Transverse colon (tissue), 4 donors: ENCODE measurements at regions not wholly inside any gene's neighbourhood (a gene's known extent, or its start where the extent isn't known, plus 50 kb on each side); places are given as distances from the start of the nearest gene placed in this dataset.

Experiments
- CTCF ChIP-seq, 5 experiments: fragments of 200-600 bp in 3 of 5; fragments of 450-650 bp in 2 of 5; sonication (generic) in 3 of 5; IDR thresholded peaks; 1 replicate in 2 of 5; 2 replicates in 3 of 5; pipeline ENCODE4 v1.5.1; 2016 to 2017; ENCODE audit warnings: antibody characterized with exemption in 5 of 5, inconsistent platforms in 3 of 5, mild to moderate bottlenecking in 2 of 5, moderate library complexity in 1 of 5
- POLR2AphosphoS5 ChIP-seq, 3 donors: sonication (generic); formaldehyde crosslinking; IDR thresholded peaks; one replicate each; pipeline ENCODE4 v1.6.1; 2016; ENCODE audit warnings: antibody characterized with exemption in 3 of 3

GRCh38 chr15:87562203-87562602 lies 694.3 kb downstream of the NTRK3 start:
- TF ChIP-seq CTCF (IDR thresholded peaks at IDR 0.05) (no peak), POLR2AphosphoS5 (IDR thresholded peaks at IDR 0.05) (no peak)
